GM20000 (cell line): ENCODE measurements at regions not wholly inside any gene's neighbourhood (a gene's known extent, or its start where the extent isn't known, plus 50 kb on each side); places are given as distances from the start of the nearest gene placed in this dataset.

ENCODE experiments used
- DNase-seq: peaks from one replicate; pipeline ENCODE4 v3.0.0; 2012; ENCODE audit warnings: low spot score
- TF ChIP-seq, protein P1 (sequence below): IDR thresholded peaks from 2 replicates; pipeline ENCODE4 v1.5.1; 2012; ENCODE audit warnings: mild to moderate bottlenecking, control low read depth; ENCODE audit errors: extremely low read depth, missing control alignments

DNA sequence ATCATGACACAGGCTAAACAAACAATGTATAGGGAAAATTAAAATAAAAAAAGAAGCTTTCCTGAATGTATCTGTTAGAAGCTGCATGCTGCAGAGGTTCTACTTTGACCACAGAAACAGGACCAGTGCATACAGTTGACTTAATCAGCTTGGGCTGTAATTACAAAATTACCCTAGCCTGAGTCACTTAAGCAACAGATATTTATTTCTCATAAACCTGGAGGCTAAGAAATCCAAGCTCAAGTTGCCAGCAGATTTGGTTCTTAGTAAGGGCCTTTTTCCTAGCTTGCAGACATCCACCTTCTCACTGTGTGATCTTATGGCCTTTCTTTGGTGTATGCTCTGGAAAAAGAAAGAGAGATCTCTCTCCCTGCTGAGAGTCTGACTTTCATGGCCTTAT, 946.5 kb upstream of the RAG2 start:
- TF ChIP-seq, protein P1, sequence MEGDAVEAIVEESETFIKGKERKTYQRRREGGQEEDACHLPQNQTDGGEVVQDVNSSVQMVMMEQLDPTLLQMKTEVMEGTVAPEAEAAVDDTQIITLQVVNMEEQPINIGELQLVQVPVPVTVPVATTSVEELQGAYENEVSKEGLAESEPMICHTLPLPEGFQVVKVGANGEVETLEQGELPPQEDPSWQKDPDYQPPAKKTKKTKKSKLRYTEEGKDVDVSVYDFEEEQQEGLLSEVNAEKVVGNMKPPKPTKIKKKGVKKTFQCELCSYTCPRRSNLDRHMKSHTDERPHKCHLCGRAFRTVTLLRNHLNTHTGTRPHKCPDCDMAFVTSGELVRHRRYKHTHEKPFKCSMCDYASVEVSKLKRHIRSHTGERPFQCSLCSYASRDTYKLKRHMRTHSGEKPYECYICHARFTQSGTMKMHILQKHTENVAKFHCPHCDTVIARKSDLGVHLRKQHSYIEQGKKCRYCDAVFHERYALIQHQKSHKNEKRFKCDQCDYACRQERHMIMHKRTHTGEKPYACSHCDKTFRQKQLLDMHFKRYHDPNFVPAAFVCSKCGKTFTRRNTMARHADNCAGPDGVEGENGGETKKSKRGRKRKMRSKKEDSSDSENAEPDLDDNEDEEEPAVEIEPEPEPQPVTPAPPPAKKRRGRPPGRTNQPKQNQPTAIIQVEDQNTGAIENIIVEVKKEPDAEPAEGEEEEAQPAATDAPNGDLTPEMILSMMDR = no peak

DNA sequence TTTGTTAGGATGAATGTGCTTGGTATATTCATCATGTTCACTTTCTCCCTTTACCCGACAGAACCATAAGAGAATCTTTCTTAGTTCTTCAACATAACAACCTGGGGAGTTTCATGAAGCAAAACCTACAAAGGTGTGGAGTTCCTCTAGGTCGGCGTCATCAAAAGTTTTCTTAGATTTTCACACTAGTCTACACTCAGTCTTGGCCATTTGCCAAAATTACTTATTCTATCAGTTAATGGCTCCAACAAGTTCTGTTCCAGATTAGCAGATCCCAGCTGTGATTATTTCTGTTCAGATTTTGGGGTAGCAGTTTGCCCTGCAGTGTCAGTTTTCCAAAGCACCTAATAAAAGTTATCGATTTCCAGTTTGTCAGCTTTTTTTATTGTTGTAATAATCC, 935.8 kb upstream of the RAG2 start:
- no peak for DNase-seq
- TF ChIP-seq, protein P1 = no peak

More for the DNA sequence above, 946.5 kb upstream of the RAG2 start:
- no peak for DNase-seq

DNA sequence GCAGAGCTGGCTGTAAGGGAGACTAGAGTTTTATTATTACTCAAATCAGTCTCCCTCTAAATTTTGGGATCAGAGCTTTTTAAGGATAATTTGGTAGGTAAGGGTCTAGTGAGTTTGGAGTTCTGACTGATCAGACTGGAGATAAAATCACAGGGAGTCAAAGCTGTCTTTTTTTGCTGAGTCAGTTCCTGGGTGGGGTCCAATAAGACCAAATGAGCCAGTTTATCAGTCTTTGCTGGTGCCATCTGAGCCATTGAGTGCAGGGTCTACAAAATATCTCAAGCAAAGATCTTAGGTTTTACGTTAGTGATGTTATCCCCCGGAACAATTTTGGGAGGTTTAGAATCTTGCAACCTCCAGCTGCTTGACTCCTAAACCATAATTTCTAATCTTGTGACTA, 935.1 kb upstream of the RAG2 start:
- DNase-seq = no peak
- TF ChIP-seq, protein P1 = no peak

DNA sequence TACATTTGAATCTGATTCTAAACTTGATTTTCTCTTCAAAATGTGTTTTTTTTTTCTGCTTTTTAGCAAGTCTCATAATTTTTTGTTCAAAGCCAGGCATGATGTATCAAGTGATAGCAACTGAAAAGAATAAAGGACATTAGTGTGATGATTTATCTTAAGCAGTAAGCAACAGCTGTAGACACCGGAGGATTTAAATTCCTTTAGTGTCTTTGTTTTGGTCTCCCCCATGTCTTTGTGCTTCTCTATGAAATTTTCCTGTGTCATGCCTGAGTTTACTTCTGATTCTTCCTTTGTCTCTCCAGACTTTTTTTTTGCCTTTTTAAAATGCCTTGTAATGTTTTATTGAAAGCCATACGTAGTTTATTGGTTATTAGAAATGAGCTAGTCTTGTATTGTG, 934.2 kb upstream of the RAG2 start:
- no peak for DNase-seq
- TF ChIP-seq, protein P1 = no peak

DNA sequence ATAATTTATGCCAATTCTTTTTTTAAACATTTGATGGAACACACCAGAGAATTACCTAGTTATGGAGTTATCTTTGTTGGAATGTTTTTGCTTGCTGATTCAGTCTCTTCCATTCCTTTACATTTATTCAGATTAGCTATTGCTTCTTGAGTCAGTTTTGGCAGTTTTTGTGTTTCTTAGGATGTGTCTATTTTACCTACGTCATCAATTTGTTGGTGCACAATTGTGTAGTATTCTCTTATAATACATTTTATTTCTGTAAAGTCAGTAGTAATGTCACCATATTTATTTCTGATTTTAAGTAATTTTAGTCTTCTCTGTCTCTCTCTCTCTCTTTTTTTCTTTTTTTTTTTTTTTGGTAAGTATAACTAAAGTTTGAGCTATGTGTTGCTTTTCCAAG, 929.5 kb upstream of the RAG2 start:
- TF ChIP-seq, protein P1 = no peak
- DNase-seq = no peak

DNA sequence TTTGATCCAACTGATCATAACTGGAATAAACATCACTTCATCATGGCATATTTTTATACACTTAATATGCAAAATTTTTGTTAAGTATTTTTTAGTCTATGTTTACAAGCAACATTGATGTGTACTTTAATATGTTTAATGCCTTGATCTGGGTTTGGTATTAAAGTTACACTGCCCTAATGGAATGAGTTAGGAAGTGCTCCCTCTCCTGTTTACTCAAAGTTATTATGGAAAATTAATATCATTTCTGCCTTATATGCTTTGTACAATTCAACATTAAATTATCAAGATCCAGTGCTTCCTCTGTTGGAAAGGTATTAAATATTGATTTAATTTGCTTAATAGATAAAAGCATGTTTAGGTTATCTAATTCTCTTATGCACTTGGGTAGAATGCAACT, 927.3 kb upstream of the RAG2 start:
- DNase-seq = no peak
- TF ChIP-seq, protein P1 = no peak

DNA sequence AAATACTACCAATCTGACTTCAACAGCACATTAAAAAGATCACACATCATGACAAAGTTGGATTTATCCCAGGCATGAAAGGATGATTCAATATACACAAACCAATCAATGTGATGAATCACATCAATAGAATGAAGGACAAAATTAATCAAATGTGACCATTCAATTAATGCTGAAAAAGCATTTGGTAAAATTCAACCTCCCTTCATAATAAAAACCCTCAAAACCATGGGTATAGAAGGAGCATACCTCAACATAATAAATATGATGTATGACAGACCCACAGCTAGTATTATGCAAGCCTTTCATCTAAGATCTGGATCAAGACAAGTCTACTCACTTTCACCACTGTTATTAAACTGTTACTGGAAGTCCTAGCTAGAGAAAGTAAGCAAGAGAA, 921.7 kb upstream of the RAG2 start:
- TF ChIP-seq, protein P1 = no peak
- no peak for DNase-seq
